ENCODE measurements at regions not wholly inside any gene's neighbourhood (a gene's known extent, or its start where the extent isn't known, plus 50 kb on each side); places are given as distances from the start of the nearest gene placed in this dataset.

GRCh38 chr1:230561570-230561969 lies 80.7 kb upstream of the COG2 start:
- no TSS peak for BruUV-seq (replicated peaks)
- DNase-seq = no peak
- Histone ChIP-seq H2AFZ (no peak overlapping the region), H4K20me1 (ENCODE audit: insufficient read depth) (no peaks in the 10 kb centered on the region), H3K27me3 (ENCODE audit: insufficient read depth, low read depth) (peaks cover 56% of the 10 kb centered on the region), H3F3A (ENCODE audit: insufficient read depth, low read depth) (no peaks in the 10 kb centered on the region), H3K4me2 (no peak overlapping the region), H3K9me2 (ENCODE audit: insufficient read depth) (no peaks in the 10 kb centered on the region), H3K4me1 (replicated peaks; ENCODE audit: insufficient read depth) (no peaks in the 10 kb centered on the region), H3K27ac (no peak overlapping the region), H3K4me3 (no peak overlapping the region), H3K79me2 (ENCODE audit: low read depth) (no peaks in the 10 kb centered on the region), H3K36me3 (ENCODE audit: low read depth) (no peaks in the 10 kb centered on the region), H3K9me3 (ENCODE audit: insufficient read depth, low read depth) (no peaks in the 10 kb centered on the region)
- TF ChIP-seq EZH2 (IDR thresholded peaks at IDR 0.05; ENCODE audit: low read depth) = no peak
- TF ChIP-seq CTCF (conservative IDR thresholded peaks at IDR 0.05) = no peak
- intact Hi-C loops (cut with micrococcal nuclease; ENCODE audit: unreplicated experiment) = no loop called here
- POLR2A ChIA-PET (ENCODE audit: unreplicated experiment) = no interaction called here
- CTCF ChIA-PET = no interaction called here

DNA sequence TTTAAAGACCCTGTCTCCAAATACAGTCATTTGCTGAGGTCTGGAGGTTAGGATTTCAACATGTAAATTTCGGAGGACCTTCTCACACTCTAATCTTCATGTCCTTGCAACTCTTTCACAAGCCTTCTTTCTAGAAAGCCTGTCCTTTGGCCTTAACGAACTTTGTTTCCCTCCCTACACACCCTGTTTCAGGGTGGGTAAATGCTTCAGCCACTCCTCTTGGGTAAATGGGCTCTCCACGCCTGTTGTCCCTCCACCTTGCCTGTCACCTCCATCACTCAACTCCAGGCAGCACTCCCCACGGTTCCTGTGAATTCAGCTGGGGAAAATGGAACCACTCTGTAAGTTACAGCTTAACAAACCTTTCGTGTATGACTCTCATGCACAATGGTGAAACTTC lies 84.0 kb upstream of the COG2 start:
- ChIA-PET CTCF (no interaction called here), POLR2A (ENCODE audit: unreplicated experiment) (no interaction called here)
- no peaks in the 10 kb centered on the region for H3K79me2 ChIP-seq (ENCODE audit: low read depth)
- H2AFZ ChIP-seq = no peak overlapping the region
- H3K4me3 ChIP-seq = no peak overlapping the region
- H3K9me2 ChIP-seq (ENCODE audit: insufficient read depth) = no peaks in the 10 kb centered on the region
- H3K27ac ChIP-seq = no peak overlapping the region
- no TSS peak for BruUV-seq (replicated peaks)
- H4K20me1 ChIP-seq (ENCODE audit: insufficient read depth) = no peaks in the 10 kb centered on the region
- H3K36me3 ChIP-seq (ENCODE audit: low read depth) = no peaks in the 10 kb centered on the region
- H3K4me1 ChIP-seq (replicated peaks; ENCODE audit: insufficient read depth) = no peaks in the 10 kb centered on the region
- H3K4me2 ChIP-seq = no peak overlapping the region
- intact Hi-C loops (cut with micrococcal nuclease; ENCODE audit: unreplicated experiment) = no loop called here
- no peak for TF ChIP-seq EZH2 (IDR thresholded peaks at IDR 0.05; ENCODE audit: low read depth)
- TF ChIP-seq CTCF (conservative IDR thresholded peaks at IDR 0.05) = no peak
- H3F3A ChIP-seq (ENCODE audit: insufficient read depth, low read depth) = no peaks in the 10 kb centered on the region
- no peaks in the 10 kb centered on the region for H3K9me3 ChIP-seq (ENCODE audit: insufficient read depth, low read depth)
- no peak for DNase-seq
- peaks cover 43% of the 10 kb centered on the region for H3K27me3 ChIP-seq (ENCODE audit: insufficient read depth, low read depth)

- Histone ChIP-seq H3K4me3 (no peak overlapping the region), H3K9me3 (ENCODE audit: insufficient read depth, low read depth) (no peaks in the 10 kb centered on the region), H3K4me2 (no peak overlapping the region), H3K27ac (no peak overlapping the region), H2AFZ (no peak overlapping the region), H4K20me1 (ENCODE audit: insufficient read depth) (no peaks in the 10 kb centered on the region), H3K9me2 (ENCODE audit: insufficient read depth) (no peaks in the 10 kb centered on the region), H3F3A (ENCODE audit: insufficient read depth, low read depth) (no peaks in the 10 kb centered on the region), H3K36me3 (ENCODE audit: low read depth) (no peaks in the 10 kb centered on the region), H3K79me2 (ENCODE audit: low read depth) (no peaks in the 10 kb centered on the region), H3K4me1 (replicated peaks; ENCODE audit: insufficient read depth) (no peaks in the 10 kb centered on the region), H3K27me3 (ENCODE audit: insufficient read depth, low read depth) (peaks cover 36% of the 10 kb centered on the region)
- POLR2A ChIA-PET (ENCODE audit: unreplicated experiment) = no interaction called here
- TF ChIP-seq EZH2 (IDR thresholded peaks at IDR 0.05; ENCODE audit: low read depth) (no peak), CTCF (conservative IDR thresholded peaks at IDR 0.05) (no peak)
- CTCF ChIA-PET = no interaction called here
- BruUV-seq (replicated peaks) = no TSS peak
- no peak for DNase-seq
- intact Hi-C loops (cut with micrococcal nuclease; ENCODE audit: unreplicated experiment) = no loop called here
Measured at GRCh38 chr1:230556453-230556852, 85.8 kb upstream of the COG2 start.
